ENCODE measurements at regions not wholly inside any gene's neighbourhood (a gene's known extent, or its start where the extent isn't known, plus 50 kb on each side); places are given as distances from the start of the nearest gene placed in this dataset.

GRCh38 chr1:76793594-76793993, 73.7 kb upstream of the ST6GALNAC5 start:
- Histone ChIP-seq H2BK15ac (ENCODE audit: low read depth, low read length) (no peak overlapping the region), H3K23me2 (ENCODE audit: insufficient read length, low read depth, low read length, poor library complexity, severe bottlenecking) (no peaks in the 10 kb centered on the region), H3K4me2 (ENCODE audit: insufficient read depth, insufficient read length, low read length) (no peak overlapping the region), H3K18ac (ENCODE audit: insufficient read length, low read depth, low read length) (no peak overlapping the region), H2BK5ac (ENCODE audit: insufficient read length, low read length) (no peak overlapping the region), H4K5ac (ENCODE audit: insufficient read length, low read depth, low read length) (no peak overlapping the region), H2BK12ac (ENCODE audit: insufficient read length, low read depth, low read length) (no peak overlapping the region), H3K79me1 (ENCODE audit: insufficient read depth, low read depth, low read length, poor library complexity, severe bottlenecking) (no peaks in the 10 kb centered on the region), H4K8ac (replicated peaks; ENCODE audit: insufficient read length, low read depth, low read length) (no peak overlapping the region), H3K9ac (ENCODE audit: extremely low read depth, insufficient read length, low read length) (no peak overlapping the region), H3K4me1 (ENCODE audit: insufficient read depth, low read length) (no peaks in the 10 kb centered on the region), H2AFZ (ENCODE audit: low read length) (no peak overlapping the region), H3K56ac (ENCODE audit: insufficient read length, low read depth, low read length) (no peak overlapping the region), H4K91ac (ENCODE audit: insufficient read length, low read depth, low read length) (no peak overlapping the region), H2AK5ac (ENCODE audit: insufficient read length, low read length) (no peak overlapping the region), H3K9me3 (ENCODE audit: control insufficient read depth, low read depth, low read length) (no peaks in the 10 kb centered on the region), H3K27me3 (ENCODE audit: insufficient read depth, low read length) (no peaks in the 10 kb centered on the region), H3K23ac (ENCODE audit: insufficient read length, low read depth, low read length) (no peak overlapping the region), H4K20me1 (ENCODE audit: control insufficient read depth, insufficient read depth, insufficient read length) (no peaks in the 10 kb centered on the region), H3T11ph (ENCODE audit: low read length) (no peak overlapping the region), H2BK120ac (ENCODE audit: low read depth, low read length, poor library complexity, severe bottlenecking) (no peak overlapping the region), H3K14ac (ENCODE audit: insufficient read depth, low read length) (no peak overlapping the region), H3K4ac (ENCODE audit: low read depth, low read length) (no peak overlapping the region), H2BK20ac (ENCODE audit: low read depth, low read length, poor library complexity, severe bottlenecking) (no peak overlapping the region), H3K27ac (ENCODE audit: insufficient read length, low read depth, low read length) (no peak overlapping the region), H3K79me2 (ENCODE audit: insufficient read depth, low read length) (no peaks in the 10 kb centered on the region)
- Mint-ChIP-seq H3K36me3 (ENCODE audit: insufficient read depth in 1 of 3, low read depth in 3 of 3) (no peaks in the 10 kb centered on the region), H3K27ac (no peak overlapping the region), H3K27me3 (ENCODE audit: low read depth) (no peaks in the 10 kb centered on the region; the same call in 1 of the 2 replicates), H3K4me1 (no peaks in the 10 kb centered on the region), H3K4me3 (no peak overlapping the region), H3K9me3 (no peaks in the 10 kb centered on the region)
- DNase-seq, result no peak
- no CpG with 5 or more reads among the region's 2 CpGs for WGBS (ENCODE audit: extremely low coverage, insufficient read length, low lambda C conversion rate)
- TF ChIP-seq, protein P1, sequence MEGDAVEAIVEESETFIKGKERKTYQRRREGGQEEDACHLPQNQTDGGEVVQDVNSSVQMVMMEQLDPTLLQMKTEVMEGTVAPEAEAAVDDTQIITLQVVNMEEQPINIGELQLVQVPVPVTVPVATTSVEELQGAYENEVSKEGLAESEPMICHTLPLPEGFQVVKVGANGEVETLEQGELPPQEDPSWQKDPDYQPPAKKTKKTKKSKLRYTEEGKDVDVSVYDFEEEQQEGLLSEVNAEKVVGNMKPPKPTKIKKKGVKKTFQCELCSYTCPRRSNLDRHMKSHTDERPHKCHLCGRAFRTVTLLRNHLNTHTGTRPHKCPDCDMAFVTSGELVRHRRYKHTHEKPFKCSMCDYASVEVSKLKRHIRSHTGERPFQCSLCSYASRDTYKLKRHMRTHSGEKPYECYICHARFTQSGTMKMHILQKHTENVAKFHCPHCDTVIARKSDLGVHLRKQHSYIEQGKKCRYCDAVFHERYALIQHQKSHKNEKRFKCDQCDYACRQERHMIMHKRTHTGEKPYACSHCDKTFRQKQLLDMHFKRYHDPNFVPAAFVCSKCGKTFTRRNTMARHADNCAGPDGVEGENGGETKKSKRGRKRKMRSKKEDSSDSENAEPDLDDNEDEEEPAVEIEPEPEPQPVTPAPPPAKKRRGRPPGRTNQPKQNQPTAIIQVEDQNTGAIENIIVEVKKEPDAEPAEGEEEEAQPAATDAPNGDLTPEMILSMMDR (conservative IDR thresholded peaks at IDR 0.05), result no peak
